ENCODE measurements at regions not wholly inside any gene's neighbourhood (a gene's known extent, or its start where the extent isn't known, plus 50 kb on each side); places are given as distances from the start of the nearest gene placed in this dataset.

GRCh38 chr18:69176741-69177140 is 223.9 kb upstream of the DOK6 start:
- H3K4me3 ChIP-seq (ENCODE audit: low read depth, low read length), result no peak overlapping the region
- ChIA-PET CTCF (no interaction called here), POLR2A (no interaction called here)
- TF ChIP-seq CTCF (IDR thresholded peaks at IDR 0.05; ENCODE audit: insufficient read depth, low read depth, low read length), result no peak
- no peaks in the 10 kb centered on the region for H3K36me3 ChIP-seq (ENCODE audit: control insufficient read depth, insufficient read depth, low read length)
- DNase-seq (ENCODE audit: low read depth), result no peak
- H3K27me3 ChIP-seq (ENCODE audit: control insufficient read depth, insufficient read depth, low read length), result no peaks in the 10 kb centered on the region

GRCh38 chr18:69177702-69178101 is 223.0 kb upstream of the DOK6 start:
- CTCF ChIA-PET, result no interaction called here
- no peak for TF ChIP-seq CTCF (IDR thresholded peaks at IDR 0.05; ENCODE audit: insufficient read depth, low read depth, low read length)
- no peaks in the 10 kb centered on the region for H3K27me3 ChIP-seq (ENCODE audit: control insufficient read depth, insufficient read depth, low read length)
- no peak overlapping the region for H3K4me3 ChIP-seq (ENCODE audit: low read depth, low read length)
- no peak for DNase-seq (ENCODE audit: low read depth)
- POLR2A ChIA-PET, result no interaction called here
- H3K36me3 ChIP-seq (ENCODE audit: control insufficient read depth, insufficient read depth, low read length), result no peaks in the 10 kb centered on the region

GRCh38 chr18:69186162-69186561 is 214.5 kb upstream of the DOK6 start:
- ChIA-PET POLR2A (interaction anchor here (0.7 kb wide), 1 partner anchor 24 kb away, joined by 3 read pairs; no protein-coding TSS in a partner anchor), CTCF (interaction anchor here (0.6 kb wide), 1 partner anchor 346 kb away, joined by 3 read pairs; no protein-coding TSS in a partner anchor)
- no peaks in the 10 kb centered on the region for H3K27me3 ChIP-seq (ENCODE audit: control insufficient read depth, insufficient read depth, low read length)
- no peak for DNase-seq (ENCODE audit: low read depth)
- no peak overlapping the region for H3K4me3 ChIP-seq (ENCODE audit: low read depth, low read length)
- H3K36me3 ChIP-seq (ENCODE audit: control insufficient read depth, insufficient read depth, low read length), result no peaks in the 10 kb centered on the region
- TF ChIP-seq CTCF (IDR thresholded peaks at IDR 0.05; ENCODE audit: insufficient read depth, low read depth, low read length), result no peak

GRCh38 chr18:69196336-69196735 is 204.4 kb upstream of the DOK6 start:
- H3K4me3 ChIP-seq (ENCODE audit: low read depth, low read length), result no peak overlapping the region
- no peaks in the 10 kb centered on the region for H3K27me3 ChIP-seq (ENCODE audit: control insufficient read depth, insufficient read depth, low read length)
- no peak for TF ChIP-seq CTCF (IDR thresholded peaks at IDR 0.05; ENCODE audit: insufficient read depth, low read depth, low read length)
- ChIA-PET POLR2A (no interaction called here), CTCF (no interaction called here)
- no peaks in the 10 kb centered on the region for H3K36me3 ChIP-seq (ENCODE audit: control insufficient read depth, insufficient read depth, low read length)
- no peak for DNase-seq (ENCODE audit: low read depth)

GRCh38 chr18:69205925-69206324 is 194.8 kb upstream of the DOK6 start:
- ChIA-PET CTCF (no interaction called here), POLR2A (no interaction called here)
- no peaks in the 10 kb centered on the region for H3K27me3 ChIP-seq (ENCODE audit: control insufficient read depth, insufficient read depth, low read length)
- DNase-seq (ENCODE audit: low read depth), result no peak
- no peaks in the 10 kb centered on the region for H3K36me3 ChIP-seq (ENCODE audit: control insufficient read depth, insufficient read depth, low read length)
- no peak overlapping the region for H3K4me3 ChIP-seq (ENCODE audit: low read depth, low read length)
- no peak for TF ChIP-seq CTCF (IDR thresholded peaks at IDR 0.05; ENCODE audit: insufficient read depth, low read depth, low read length)

Data from BJ (cell line).